GM23338 (cell line): ENCODE measurements at regions not wholly inside any gene's neighbourhood (a gene's known extent, or its start where the extent isn't known, plus 50 kb on each side); places are given as distances from the start of the nearest gene placed in this dataset.

Experiments used
- ATAC-seq: fragments of 200-7000 bp; cut with Tn5 transposase; 3 replicates; pipeline ENCODE4 v1.9.1; 2020
- DNase-seq: peaks from one replicate; pipeline ENCODE4 v3.0.0-alpha.2; 2015; ENCODE audit warnings: low spot score
- H2AFZ ChIP-seq: fragments of 200-600 bp; sonication (generic); 2 replicates; pipeline ENCODE4 v1.8.0; 2016; ENCODE audit warnings: antibody characterized with exemption, mild to moderate bottlenecking, moderate library complexity
- H3F3A ChIP-seq: fragments of 200-600 bp; sonication (generic); replicated peaks from 2 replicates; pipeline ENCODE4 v1.8.0; 2017; ENCODE audit warnings: antibody characterized with exemption, mixed run types, low read depth
- H3K27ac ChIP-seq: fragments of 200-600 bp; sonication (generic); 2 replicates; pipeline ENCODE4 v1.6.1; 2016; ENCODE audit warnings: low read depth
- H3K27me3 ChIP-seq: fragments of 200-600 bp; sonication (generic); 2 replicates; pipeline ENCODE4 v1.8.0; 2016; ENCODE audit warnings: mild to moderate bottlenecking, mixed run types, moderate library complexity; ENCODE audit not compliant: insufficient read depth
- H3K36me3 ChIP-seq: fragments of 200-600 bp; sonication (generic); 2 replicates; pipeline ENCODE4 v1.8.0; 2016; ENCODE audit warnings: mild to moderate bottlenecking; ENCODE audit not compliant: insufficient read depth
- H3K4me1 ChIP-seq: fragments of 200-600 bp; sonication (generic); 2 replicates; pipeline ENCODE4 v1.8.0; 2016; ENCODE audit warnings: mild to moderate bottlenecking, moderate library complexity; ENCODE audit not compliant: insufficient read depth
- H3K4me2 ChIP-seq: fragments of 200-600 bp; sonication (generic); 2 replicates; pipeline ENCODE4 v1.7.1; 2017; ENCODE audit warnings: mixed run types
- H3K4me3 ChIP-seq: fragments of 200-600 bp; sonication (generic); 2 replicates; pipeline ENCODE4 v1.6.1; 2016; ENCODE audit warnings: mixed run types
- H3K79me2 ChIP-seq: fragments of 200-600 bp; sonication (generic); replicated peaks from 2 replicates; pipeline ENCODE4 v1.8.0; 2017; ENCODE audit warnings: mild to moderate bottlenecking; ENCODE audit not compliant: insufficient read depth
- H3K9me2 ChIP-seq: fragments of 200-600 bp; sonication (generic); 2 replicates; pipeline ENCODE4 v1.8.0; 2017; ENCODE audit not compliant: insufficient read depth
- H4K20me1 ChIP-seq: fragments of 200-600 bp; sonication (generic); replicated peaks from 2 replicates; pipeline ENCODE4 v1.8.0; 2017; ENCODE audit warnings: mild to moderate bottlenecking; ENCODE audit not compliant: insufficient read depth
- H3K27ac Mint-ChIP-seq: 2 replicates; pipeline ENCODE4 v1.8.0; 2020; ENCODE audit warnings: inconsistent platforms, mild to moderate bottlenecking, moderate library complexity, mixed read lengths
- H3K27me3 Mint-ChIP-seq: 3 replicates; pipeline ENCODE4 v1.8.0; 2022; ENCODE audit warnings: low read depth, mild to moderate bottlenecking, moderate library complexity, mixed read lengths, inconsistent platforms; ENCODE audit not compliant: insufficient read depth, poor library complexity
- H3K36me3 Mint-ChIP-seq: 3 replicates; pipeline ENCODE4 v1.8.0; 2021; ENCODE audit warnings: low read depth, mild to moderate bottlenecking, inconsistent platforms, moderate library complexity, mixed read lengths
- H3K4me1 Mint-ChIP-seq: 3 replicates; pipeline ENCODE4 v1.8.0; 2020; ENCODE audit warnings: mild to moderate bottlenecking, inconsistent platforms, mixed read lengths
- H3K4me3 Mint-ChIP-seq: 3 replicates; pipeline ENCODE4 v1.8.0; 2021; ENCODE audit warnings: moderate library complexity, mild to moderate bottlenecking, inconsistent platforms, mixed read lengths
- H3K9me3 Mint-ChIP-seq: 3 replicates; pipeline ENCODE4 v1.8.0; 2020; ENCODE audit warnings: moderate library complexity, mild to moderate bottlenecking, inconsistent platforms, mixed read lengths
- CREB1 ChIP-seq: fragments of 250-450 bp; sonication (Bioruptor Pico); IDR thresholded peaks from 2 replicates; pipeline ENCODE4 v1.5.0; 2020; ENCODE audit warnings: low read depth, mild to moderate bottlenecking, moderate library complexity
- EZH2 ChIP-seq: fragments of 200-600 bp; sonication (generic); IDR thresholded peaks from one replicate; pipeline ENCODE4 v1.8.0; 2017; ENCODE audit warnings: antibody characterized with exemption, mild to moderate bottlenecking, low read depth; ENCODE audit not compliant: unreplicated experiment
- EZH2phosphoT487 ChIP-seq: fragments of 200-600 bp; sonication (generic); IDR thresholded peaks from one replicate; pipeline ENCODE4 v1.8.1; 2018; ENCODE audit warnings: antibody characterized with exemption; ENCODE audit not compliant: unreplicated experiment
- JUNB ChIP-seq: IDR thresholded peaks from one replicate; pipeline ENCODE4 v1.6.1; 2016; ENCODE audit warnings: antibody characterized with exemption; ENCODE audit not compliant: unreplicated experiment
- NANOG ChIP-seq: IDR thresholded peaks from 2 replicates; pipeline ENCODE4 v1.6.1; 2016; ENCODE audit warnings: antibody characterized with exemption, borderline replicate concordance
- POLR2AphosphoS5 ChIP-seq: IDR thresholded peaks from 2 replicates; pipeline ENCODE4 v1.6.1; 2016; ENCODE audit warnings: antibody characterized with exemption, low read depth
- ZNF114 ChIP-seq: fragments of 250-450 bp; sonication (Bioruptor Pico); IDR thresholded peaks from 2 replicates; pipeline ENCODE4 v1.5.0; 2020; ENCODE audit warnings: mild to moderate bottlenecking, moderate library complexity
- TF ChIP-seq, protein P1 (sequence below), 2 experiments: fragments of 200-600 bp in 1 of 2; sonication (generic) in 1 of 2; conservative IDR thresholded peaks; 2 replicates each; pipeline versions ENCODE4 v1.5.1 to v1.6.1; 2016 to 2017; ENCODE audit warnings: antibody characterized with exemption in 2 of 2, low read depth in 2 of 2, mild to moderate bottlenecking in 2 of 2, moderate library complexity in 1 of 2
- TF ChIP-seq, protein P2 (sequence below): fragments of 250-450 bp; sonication (Bioruptor Pico); IDR thresholded peaks from 2 replicates; pipeline ENCODE4 v1.5.0; 2020; ENCODE audit warnings: mild to moderate bottlenecking, moderate library complexity
- TF ChIP-seq, protein P3 (sequence below): IDR thresholded peaks from one replicate; pipeline ENCODE4 v1.6.1; 2018; ENCODE audit warnings: antibody characterized with exemption; ENCODE audit not compliant: unreplicated experiment

GRCh38 chr11:112615891-112616290 lies 345.3 kb upstream of the NCAM1 start (continued):
- TF ChIP-seq, protein P1, sequence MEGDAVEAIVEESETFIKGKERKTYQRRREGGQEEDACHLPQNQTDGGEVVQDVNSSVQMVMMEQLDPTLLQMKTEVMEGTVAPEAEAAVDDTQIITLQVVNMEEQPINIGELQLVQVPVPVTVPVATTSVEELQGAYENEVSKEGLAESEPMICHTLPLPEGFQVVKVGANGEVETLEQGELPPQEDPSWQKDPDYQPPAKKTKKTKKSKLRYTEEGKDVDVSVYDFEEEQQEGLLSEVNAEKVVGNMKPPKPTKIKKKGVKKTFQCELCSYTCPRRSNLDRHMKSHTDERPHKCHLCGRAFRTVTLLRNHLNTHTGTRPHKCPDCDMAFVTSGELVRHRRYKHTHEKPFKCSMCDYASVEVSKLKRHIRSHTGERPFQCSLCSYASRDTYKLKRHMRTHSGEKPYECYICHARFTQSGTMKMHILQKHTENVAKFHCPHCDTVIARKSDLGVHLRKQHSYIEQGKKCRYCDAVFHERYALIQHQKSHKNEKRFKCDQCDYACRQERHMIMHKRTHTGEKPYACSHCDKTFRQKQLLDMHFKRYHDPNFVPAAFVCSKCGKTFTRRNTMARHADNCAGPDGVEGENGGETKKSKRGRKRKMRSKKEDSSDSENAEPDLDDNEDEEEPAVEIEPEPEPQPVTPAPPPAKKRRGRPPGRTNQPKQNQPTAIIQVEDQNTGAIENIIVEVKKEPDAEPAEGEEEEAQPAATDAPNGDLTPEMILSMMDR (conservative IDR thresholded peaks at IDR 0.05; ENCODE audit: low read depth in 2 of 2) = no peak
- no peak for TF ChIP-seq CREB1 (CRISPR knock-in tag)

DNA sequence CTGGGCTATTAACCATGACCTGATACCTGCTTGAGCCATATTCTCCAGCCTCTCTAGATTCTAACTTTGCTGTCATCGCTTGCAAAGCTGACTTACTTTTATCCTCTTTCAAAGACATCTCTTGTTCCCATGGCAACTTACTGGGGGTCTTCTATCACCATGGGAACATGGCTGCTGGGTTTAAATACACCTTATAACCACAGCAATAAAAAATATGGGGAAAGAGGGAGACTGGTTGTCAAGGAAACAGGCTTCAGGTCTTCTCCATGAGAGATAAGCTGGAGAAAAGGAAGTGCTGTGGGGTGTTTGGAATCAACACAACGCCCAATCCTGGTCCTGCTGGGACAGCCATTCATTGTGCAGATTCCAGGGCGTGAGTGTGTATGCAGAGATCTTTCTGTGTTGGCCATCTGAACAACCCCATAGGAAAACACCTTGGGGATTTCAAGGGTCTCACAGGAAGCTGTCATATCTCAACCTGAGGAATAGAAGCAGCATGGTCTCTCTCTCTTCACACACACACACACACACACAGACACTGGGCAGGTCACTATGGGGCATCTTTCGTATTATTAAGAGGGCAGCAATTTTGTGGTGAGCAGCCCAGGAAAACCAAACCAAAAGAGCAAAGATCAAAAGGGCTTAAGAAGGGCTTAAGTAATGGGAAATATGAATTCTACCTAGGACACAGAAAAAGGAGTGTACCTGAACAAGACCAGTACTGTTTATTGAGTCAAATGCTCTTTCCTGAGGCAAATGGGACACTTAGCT lies 344.7 kb upstream of the NCAM1 start:
- H3K9me3 Mint-ChIP-seq = peaks cover 2% of the 10 kb centered on the region; the same call in 1 of the 3 replicates
- no peak overlapping the region for H3K4me3 Mint-ChIP-seq
- no peaks in the 10 kb centered on the region for H3K27me3 ChIP-seq
- H4K20me1 ChIP-seq = no peaks in the 10 kb centered on the region
- no peaks in the 10 kb centered on the region for H3F3A ChIP-seq
- no peak for DNase-seq
- H3K9me2 ChIP-seq = peaks cover 3% of the 10 kb centered on the region; the same call in 1 of the 2 replicates
- H3K4me1 ChIP-seq = peaks cover 10% of the 10 kb centered on the region; the same call in 1 of the 2 replicates
- no peaks in the 10 kb centered on the region for H3K27me3 Mint-ChIP-seq
- no peak overlapping the region for H3K27ac ChIP-seq
- no peaks in the 10 kb centered on the region for H3K79me2 ChIP-seq
- no peak overlapping the region for H2AFZ ChIP-seq
- H3K4me3 ChIP-seq = no peak overlapping the region
- no peak overlapping the region for H3K27ac Mint-ChIP-seq
- TF ChIP-seq, protein P1 (conservative IDR thresholded peaks at IDR 0.05; ENCODE audit: low read depth in 2 of 2) = no peak
- TF ChIP-seq ZNF114 (CRISPR knock-in tag) (no peak), POLR2AphosphoS5 (no peak), EZH2phosphoT487 (no peak), EZH2 (no peak), NANOG (no peak), JUNB (no peak)
- TF ChIP-seq, protein P2, sequence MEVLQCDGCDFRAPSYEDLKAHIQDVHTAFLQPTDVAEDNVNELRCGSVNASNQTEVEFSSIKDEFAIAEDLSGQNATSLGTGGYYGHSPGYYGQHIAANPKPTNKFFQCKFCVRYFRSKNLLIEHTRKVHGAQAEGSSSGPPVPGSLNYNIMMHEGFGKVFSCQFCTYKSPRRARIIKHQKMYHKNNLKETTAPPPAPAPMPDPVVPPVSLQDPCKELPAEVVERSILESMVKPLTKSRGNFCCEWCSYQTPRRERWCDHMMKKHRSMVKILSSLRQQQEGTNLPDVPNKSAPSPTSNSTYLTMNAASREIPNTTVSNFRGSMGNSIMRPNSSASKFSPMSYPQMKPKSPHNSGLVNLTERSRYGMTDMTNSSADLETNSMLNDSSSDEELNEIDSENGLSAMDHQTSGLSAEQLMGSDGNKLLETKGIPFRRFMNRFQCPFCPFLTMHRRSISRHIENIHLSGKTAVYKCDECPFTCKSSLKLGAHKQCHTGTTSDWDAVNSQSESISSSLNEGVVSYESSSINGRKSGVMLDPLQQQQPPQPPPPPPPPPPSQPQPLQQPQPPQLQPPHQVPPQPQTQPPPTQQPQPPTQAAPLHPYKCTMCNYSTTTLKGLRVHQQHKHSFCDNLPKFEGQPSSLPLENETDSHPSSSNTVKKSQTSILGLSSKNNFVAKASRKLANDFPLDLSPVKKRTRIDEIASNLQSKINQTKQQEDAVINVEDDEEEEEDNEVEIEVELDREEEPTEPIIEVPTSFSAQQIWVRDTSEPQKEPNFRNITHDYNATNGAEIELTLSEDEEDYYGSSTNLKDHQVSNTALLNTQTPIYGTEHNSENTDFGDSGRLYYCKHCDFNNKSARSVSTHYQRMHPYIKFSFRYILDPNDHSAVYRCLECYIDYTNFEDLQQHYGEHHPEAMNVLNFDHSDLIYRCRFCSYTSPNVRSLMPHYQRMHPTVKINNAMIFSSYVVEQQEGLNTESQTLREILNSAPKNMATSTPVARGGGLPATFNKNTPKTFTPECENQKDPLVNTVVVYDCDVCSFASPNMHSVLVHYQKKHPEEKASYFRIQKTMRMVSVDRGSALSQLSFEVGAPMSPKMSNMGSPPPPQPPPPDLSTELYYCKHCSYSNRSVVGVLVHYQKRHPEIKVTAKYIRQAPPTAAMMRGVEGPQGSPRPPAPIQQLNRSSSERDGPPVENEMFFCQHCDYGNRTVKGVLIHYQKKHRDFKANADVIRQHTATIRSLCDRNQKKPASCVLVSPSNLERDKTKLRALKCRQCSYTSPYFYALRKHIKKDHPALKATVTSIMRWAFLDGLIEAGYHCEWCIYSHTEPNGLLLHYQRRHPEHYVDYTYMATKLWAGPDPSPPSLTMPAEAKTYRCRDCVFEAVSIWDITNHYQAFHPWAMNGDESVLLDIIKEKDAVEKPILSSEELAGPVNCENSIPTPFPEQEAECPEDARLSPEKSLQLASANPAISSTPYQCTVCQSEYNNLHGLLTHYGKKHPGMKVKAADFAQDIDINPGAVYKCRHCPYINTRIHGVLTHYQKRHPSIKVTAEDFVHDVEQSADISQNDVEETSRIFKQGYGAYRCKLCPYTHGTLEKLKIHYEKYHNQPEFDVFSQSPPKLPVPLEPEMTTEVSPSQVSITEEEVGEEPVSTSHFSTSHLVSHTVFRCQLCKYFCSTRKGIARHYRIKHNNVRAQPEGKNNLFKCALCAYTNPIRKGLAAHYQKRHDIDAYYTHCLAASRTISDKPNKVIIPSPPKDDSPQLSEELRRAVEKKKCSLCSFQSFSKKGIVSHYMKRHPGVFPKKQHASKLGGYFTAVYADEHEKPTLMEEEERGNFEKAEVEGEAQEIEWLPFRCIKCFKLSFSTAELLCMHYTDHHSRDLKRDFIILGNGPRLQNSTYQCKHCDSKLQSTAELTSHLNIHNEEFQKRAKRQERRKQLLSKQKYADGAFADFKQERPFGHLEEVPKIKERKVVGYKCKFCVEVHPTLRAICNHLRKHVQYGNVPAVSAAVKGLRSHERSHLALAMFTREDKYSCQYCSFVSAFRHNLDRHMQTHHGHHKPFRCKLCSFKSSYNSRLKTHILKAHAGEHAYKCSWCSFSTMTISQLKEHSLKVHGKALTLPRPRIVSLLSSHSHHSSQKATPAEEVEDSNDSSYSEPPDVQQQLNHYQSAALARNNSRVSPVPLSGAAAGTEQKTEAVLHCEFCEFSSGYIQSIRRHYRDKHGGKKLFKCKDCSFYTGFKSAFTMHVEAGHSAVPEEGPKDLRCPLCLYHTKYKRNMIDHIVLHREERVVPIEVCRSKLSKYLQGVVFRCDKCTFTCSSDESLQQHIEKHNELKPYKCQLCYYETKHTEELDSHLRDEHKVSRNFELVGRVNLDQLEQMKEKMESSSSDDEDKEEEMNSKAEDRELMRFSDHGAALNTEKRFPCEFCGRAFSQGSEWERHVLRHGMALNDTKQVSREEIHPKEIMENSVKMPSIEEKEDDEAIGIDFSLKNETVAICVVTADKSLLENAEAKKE = no peak
- TF ChIP-seq, protein P3, sequence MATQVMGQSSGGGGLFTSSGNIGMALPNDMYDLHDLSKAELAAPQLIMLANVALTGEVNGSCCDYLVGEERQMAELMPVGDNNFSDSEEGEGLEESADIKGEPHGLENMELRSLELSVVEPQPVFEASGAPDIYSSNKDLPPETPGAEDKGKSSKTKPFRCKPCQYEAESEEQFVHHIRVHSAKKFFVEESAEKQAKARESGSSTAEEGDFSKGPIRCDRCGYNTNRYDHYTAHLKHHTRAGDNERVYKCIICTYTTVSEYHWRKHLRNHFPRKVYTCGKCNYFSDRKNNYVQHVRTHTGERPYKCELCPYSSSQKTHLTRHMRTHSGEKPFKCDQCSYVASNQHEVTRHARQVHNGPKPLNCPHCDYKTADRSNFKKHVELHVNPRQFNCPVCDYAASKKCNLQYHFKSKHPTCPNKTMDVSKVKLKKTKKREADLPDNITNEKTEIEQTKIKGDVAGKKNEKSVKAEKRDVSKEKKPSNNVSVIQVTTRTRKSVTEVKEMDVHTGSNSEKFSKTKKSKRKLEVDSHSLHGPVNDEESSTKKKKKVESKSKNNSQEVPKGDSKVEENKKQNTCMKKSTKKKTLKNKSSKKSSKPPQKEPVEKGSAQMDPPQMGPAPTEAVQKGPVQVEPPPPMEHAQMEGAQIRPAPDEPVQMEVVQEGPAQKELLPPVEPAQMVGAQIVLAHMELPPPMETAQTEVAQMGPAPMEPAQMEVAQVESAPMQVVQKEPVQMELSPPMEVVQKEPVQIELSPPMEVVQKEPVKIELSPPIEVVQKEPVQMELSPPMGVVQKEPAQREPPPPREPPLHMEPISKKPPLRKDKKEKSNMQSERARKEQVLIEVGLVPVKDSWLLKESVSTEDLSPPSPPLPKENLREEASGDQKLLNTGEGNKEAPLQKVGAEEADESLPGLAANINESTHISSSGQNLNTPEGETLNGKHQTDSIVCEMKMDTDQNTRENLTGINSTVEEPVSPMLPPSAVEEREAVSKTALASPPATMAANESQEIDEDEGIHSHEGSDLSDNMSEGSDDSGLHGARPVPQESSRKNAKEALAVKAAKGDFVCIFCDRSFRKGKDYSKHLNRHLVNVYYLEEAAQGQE = no peak
- peaks cover 15% of the 10 kb centered on the region for H3K4me1 Mint-ChIP-seq
- H3K36me3 ChIP-seq = no peaks in the 10 kb centered on the region
- no peaks in the 10 kb centered on the region for H3K36me3 Mint-ChIP-seq
- no peak overlapping the region for H3K4me2 ChIP-seq
- ATAC-seq = no peak
